ENCODE measurements at regions not wholly inside any gene's neighbourhood (a gene's known extent, or its start where the extent isn't known, plus 50 kb on each side); places are given as distances from the start of the nearest gene placed in this dataset.

GRCh38 chr4:96352051-96352517 lies 512.2 kb downstream of the PDHA2 start:
- TF ChIP-seq ZNF274 (IDR thresholded peaks at IDR 0.05; ENCODE audit: low read depth, low read length): no peak
- TF ChIP-seq SUZ12 (IDR thresholded peaks at IDR 0.05; ENCODE audit: extremely low read depth, insufficient read depth, insufficient read length): no peak
